Lung microvascular endothelial cell (primary cell): ENCODE measurements at regions not wholly inside any gene's neighbourhood (a gene's known extent, or its start where the extent isn't known, plus 50 kb on each side); places are given as distances from the start of the nearest gene placed in this dataset.
"Not testable (repeated sequence)": the region's sequence is repeated elsewhere in the genome, so short reads cannot be mapped to it uniquely, and the experiment has no call there.

Experiments
- DNase-seq, 2 donors: peaks; one replicate each; pipeline versions ENCODE4 v3.0.0 to v3.0.0-alpha.2; 2010; ENCODE audit warnings: low read depth in 2 of 2

DNA sequence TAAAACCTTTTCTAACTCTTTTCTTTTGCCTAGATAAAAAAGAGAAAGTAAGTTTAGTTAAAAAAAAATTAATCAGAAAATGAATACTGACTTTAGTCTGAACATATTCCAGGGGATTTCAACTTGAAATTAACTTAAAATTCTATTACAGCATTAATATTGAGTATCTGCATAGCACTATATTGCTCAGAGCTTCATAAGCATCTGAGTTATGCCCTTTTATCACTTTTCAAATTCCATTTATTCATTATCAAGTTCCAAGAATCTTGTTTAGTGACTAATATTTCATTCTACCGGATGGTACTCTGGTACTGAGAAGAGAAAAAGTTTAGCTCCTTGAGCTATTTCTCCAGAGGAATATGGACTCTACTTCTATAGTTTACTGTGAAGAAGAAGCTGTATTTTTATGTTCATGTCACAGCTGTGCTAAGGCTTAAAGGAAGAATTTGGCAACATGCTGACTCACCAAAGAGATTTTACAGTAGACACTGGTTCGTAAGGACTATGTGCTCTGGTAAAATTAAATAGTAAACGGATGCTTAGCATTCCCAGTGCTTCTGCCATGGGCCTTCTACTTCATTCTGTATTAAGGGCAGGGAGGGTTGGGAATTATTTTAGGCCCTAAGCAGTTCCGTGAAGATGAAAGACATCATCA lies 285.2 kb upstream of the SEMA6A start:
- no peak for DNase-seq

DNA sequence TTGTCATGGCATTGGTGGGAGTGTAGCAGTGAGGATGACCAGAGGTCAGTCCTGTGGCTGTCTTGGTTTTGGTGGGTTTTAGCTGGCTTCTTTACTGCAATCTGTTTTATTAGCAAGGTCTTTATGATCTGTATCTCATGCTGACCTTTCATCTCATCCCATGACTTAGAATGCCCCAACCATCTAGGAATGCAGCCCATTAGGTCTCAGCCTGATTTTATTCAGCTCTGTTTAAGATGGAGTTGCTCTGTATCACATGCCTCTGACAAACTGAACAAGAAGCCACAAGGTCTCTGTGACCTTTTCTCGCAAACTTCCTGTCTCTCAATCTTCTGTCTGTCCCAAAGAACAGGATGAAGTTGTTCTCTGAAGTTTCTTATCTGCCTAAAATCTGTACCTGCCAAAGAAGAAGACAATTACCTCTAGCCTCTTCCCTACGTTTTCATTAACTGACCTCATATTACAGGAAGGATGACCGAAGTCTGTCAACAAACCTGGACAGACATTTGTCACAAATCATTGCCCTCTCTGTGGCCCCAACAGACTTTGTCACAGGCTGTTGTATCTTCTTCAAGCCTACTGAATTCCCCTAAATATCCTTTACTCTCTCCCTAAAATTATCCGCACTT lies 284.2 kb upstream of the SEMA6A start:
- DNase-seq = no peak

DNA sequence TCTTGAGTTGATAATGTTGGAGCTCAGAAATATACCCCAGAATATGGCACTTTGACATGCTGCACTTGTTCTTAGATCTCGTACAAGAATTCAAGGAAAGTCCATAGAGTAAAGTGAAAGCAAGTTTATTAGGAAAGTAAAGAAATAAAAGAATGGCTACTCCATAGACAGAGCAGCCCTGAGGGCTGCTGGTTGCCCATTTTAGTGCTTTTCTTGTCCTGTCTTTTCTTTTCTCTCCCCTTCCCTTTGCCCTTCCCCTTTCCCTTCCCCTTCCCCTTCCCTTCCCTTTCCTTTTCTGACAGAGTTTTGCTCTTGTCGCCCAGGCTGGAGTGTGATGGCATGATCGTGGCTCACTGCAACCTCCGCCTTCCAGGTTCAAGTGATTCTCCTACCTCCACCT lies 283.4 kb upstream of the SEMA6A start:
- DNase-seq = not testable (repeated sequence)

- no peak for DNase-seq
Observed at GRCh38 chr5:116856271-116856670, 281.6 kb upstream of the SEMA6A start.

DNA sequence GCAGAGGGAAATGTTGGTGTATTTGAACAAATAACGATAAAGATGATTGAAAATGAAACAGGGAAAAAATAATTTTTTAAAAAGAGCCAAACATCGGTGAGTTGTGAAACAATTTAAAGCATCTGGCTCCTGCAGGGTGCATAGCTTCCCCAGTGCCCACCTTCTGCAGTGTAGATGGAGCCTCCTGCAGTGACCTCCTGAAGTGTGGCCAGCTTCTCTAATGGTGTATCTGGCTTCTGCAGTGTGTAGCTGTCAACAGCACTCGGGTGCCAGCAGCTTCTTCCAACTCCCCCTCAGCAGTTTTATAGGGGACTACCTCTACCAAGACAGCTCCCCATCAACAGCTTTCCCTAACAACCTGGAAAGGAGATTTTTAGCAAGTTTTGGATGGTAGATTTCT lies 279.4 kb upstream of the SEMA6A start:
- no peak for DNase-seq

DNA sequence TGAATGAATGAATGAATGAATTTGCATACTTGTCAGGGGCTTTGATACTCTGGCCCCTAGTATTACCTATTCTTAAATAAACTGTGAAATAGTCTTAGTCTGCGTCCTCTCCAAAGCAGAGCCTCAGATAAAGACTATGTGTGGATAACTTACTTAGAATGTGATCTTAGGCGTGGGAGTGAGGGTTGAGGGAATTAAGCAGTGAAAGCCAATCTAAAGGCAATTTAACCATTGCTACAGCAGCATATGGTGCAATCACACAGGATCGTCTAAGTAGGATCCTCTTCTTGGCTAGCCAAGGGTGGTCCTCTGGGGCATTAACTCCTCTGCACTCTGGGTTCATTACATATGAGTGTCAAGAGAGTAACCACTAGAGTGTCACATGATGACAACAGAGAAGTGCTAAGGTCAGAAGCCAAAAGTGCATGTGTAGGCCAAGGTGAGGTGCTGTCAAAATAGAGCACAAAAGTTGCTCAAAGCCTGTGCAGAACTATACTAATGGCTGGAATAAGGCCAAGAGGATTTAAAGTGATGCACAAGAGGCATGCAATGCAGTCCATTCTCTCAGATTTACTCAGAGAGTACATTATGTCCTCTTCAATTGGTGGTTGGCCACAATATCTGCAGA lies 274.4 kb upstream of the SEMA6A start:
- no peak for DNase-seq

DNA sequence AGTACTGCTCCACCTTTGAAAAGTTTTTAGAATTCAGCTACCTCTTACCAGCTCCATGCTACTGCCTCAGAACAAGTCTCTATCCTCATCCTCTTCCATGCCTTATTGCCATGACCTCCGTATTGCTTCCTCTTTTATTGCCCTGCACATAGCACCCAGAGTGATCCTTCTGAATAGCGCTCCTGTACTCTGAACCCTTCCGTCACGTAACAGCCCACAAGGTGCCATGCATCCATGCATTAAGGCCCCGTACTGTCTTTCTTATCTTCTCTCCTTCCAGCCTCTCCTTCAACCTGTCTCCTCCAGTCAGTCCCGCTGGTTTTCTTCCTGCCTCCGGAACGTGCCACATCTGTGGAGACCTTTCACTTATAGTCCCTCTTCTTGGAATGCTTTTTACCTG lies 273.3 kb upstream of the SEMA6A start:
- no peak for DNase-seq

GRCh38 chr5:116844015-116844414 lies 269.4 kb upstream of the SEMA6A start:
- DNase-seq = no peak

- DNase-seq = no peak
Observed at GRCh38 chr5:116842514-116842961, 267.9 kb upstream of the SEMA6A start.

- DNase-seq = no peak
Observed at GRCh38 chr5:116841734-116842133, 267.1 kb upstream of the SEMA6A start.

DNA sequence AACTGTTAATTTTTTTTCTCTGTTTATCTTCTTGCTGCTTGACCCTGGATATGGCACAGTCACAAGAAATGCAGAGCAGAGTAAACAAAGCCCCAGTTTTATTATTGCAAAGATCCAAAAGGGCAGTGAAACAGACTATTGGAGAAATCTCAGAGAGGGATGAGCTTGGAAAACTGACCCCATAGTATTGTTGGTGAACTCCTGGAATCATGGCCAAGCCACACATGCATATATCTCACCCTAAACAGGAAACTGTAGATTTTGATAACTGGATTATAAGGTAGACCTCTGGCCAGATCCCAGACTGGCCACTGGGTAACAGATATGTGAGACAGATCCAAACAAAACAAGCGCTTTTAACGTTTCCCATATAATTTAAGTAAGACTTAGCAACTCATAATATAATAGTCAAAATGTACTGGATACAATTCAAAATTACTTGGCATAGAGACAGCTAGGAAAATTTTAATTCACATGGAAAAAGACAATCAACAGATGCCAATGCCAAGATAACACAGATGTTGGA lies 263.5 kb upstream of the SEMA6A start:
- DNase-seq = peak in 1 of 2 donors; percentile 96

DNA sequence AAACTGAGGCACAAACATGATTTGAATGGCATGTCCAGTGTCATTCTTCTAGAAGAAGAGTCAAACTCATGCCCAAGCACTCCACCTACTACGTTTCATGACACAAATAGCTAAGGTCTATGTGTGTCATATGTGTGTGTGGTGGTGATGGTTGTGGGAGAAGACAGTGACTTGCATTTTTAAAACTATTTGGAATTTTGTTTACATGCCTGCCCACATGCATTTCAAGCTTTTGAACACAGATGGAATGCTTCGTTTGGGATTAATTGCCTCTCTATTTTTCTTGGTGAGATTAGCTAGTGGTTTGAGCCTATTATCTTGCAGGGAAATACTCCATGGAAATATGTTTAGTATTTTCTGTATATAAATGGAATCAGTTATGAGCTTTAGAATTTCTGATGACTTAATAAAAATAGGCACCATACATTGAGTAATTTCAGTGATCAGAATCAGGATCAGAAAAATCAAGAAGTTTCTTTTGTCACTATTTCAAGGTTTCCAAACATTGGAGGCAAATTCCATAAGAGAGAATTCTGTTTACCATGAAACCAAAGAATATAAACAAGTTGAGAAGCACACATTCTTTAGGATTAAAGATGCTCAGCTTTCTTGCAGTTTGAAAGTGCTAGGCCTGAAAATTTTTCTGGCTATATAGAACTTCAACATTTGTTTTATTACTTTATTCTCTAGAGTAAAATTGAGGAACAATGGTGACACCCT lies 260.3 kb upstream of the SEMA6A start:
- DNase-seq = no peak

GRCh38 chr5:116830079-116830478 lies 255.5 kb upstream of the SEMA6A start:
- no peak for DNase-seq

DNA sequence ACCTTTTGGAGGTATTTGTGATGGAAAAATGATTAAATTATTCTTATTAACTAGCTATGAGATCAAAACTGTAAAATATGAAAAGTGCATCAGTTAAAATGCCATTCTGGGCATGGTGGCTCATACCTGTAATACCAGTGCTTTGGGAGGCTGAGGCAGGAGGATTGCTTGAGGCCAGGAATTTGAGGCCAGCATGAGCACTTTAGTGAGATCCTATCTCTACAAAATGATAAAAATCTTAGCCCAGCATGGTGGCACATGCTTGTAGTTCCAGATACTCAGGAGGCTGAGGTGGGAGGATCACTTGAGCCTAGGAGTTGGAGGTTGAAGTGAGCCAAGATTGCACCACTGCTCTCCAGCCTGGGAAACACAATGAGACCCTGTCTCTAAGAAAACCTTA lies 252.5 kb upstream of the SEMA6A start:
- DNase-seq = no peak

GRCh38 chr5:116825486-116825885 lies 250.9 kb upstream of the SEMA6A start:
- DNase-seq = no peak

DNA sequence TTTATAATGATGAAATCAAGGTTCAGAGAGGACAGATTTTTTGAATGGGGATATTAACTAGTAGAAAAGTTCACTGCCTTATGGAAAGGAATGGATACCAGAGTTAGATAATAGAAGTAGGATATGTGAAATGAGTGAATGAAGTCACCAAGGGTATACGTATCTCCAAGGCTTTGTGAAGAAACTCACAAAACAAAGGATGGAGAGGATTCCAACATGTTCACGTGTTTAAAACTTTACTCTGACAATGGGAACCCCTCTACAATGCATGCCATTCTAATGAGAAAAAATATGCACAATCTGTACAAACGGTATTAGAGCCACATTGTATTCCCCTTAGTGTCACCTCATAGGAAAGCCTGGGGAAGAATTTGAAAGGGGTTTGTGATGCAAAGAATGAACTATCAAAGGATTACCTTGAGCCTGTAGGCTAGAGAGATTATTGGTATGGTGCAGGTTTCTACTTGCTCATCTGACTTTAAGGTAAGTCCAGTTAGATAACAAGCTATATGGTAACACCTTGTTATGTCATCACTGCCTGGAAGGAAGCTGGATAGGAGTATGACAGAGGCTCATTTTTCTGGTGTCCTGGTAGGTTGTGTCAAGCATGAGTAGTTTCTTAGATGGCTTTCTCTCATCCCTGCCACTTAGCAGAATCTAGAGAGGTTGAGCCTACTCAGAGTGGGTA lies 250.3 kb upstream of the SEMA6A start:
- no peak for DNase-seq

DNA sequence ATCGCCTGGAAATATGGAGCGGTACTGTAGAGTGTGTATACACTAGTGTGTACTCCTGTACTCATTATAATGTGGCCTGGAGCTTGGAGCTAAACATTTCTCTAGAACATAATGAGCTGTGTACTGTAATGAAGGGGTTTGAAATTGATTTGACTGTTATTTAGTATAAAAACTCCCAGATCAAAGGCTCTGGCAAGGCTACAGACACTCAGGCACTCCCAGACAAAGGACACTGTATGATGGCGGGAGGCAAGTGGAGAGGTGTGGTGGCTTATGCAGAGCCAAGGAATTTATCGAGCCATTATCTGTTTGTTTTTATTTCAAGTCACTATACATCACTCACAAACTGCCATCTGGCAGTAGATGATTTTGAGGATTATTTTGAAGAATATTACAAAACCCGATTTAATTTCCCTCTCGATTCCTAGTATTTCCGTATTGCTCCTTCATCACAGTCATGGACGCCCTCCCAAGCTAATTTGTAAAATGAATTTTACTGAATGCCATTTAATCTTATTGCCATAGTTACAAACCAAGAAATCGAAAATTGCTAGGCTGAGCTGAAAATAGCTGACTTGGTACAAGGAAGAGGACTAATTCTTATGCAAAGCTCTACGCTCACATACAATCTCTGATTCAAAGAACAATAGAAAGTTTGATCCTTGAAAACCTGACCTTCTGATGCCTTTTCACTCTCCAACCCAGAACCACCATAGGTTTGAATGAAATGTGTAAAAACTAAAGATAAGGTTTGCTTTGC lies 240.2 kb upstream of the SEMA6A start:
- DNase-seq = no peak

- no peak for DNase-seq
Observed at GRCh38 chr5:116813906-116814305, 239.3 kb upstream of the SEMA6A start.

DNA sequence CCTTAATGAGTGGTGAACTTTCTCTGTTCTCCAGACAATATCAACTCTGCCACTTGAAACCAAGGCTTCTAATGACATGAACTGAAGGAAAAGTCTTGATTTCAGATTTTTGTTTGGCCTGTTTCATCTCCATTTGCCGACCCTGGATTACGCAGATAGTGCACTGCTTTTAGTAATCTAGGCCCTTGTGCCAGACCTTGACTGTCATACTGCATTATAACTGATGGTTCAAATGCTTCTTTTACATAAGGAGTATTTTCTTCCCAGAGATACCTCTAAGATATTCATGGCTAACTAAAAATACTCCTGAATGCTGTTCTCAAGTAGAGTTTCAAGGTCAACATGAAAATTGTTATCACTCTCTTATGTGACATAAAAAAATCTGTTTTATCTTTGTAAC lies 238.7 kb upstream of the SEMA6A start:
- no peak for DNase-seq

DNA sequence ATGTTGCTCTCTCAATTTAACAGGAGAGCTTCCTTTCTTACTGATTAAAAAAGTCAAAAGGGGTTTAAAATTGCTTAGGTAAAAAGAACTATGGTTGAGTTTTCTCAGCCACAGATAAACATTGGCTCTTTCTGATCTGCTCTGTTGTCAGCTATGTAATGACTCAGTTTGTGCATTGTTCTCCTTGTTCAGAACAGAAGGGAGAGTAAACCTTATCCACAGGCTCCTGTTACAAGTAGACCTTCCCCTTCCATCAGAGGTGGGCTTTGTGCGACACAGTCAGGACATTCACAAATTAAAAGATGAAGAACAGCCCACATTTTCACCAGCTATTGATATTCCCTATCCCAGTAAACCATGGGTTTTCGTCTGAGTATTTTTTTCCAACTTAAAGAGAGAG lies 236.3 kb upstream of the SEMA6A start:
- no peak for DNase-seq

GRCh38 chr5:116806836-116807235 lies 232.2 kb upstream of the SEMA6A start:
- no peak for DNase-seq
